ENCODE measurements at regions not wholly inside any gene's neighbourhood (a gene's known extent, or its start where the extent isn't known, plus 50 kb on each side); places are given as distances from the start of the nearest gene placed in this dataset.

GRCh38 chr2:12127638-12128037 is 381.2 kb downstream of the LPIN1 start:
- Histone ChIP-seq H3K36me3 (ENCODE audit: insufficient read depth, low read length) (no peaks in the 10 kb centered on the region), H3K4me2 (ENCODE audit: insufficient read depth, low read length) (peak overlapping the region; percentile 53)
- TF ChIP-seq EZH2 (IDR thresholded peaks at IDR 0.05; ENCODE audit: borderline replicate concordance, low read depth, low read length, severe bottlenecking), result no peak
- TF ChIP-seq CTCF (IDR thresholded peaks at IDR 0.05; ENCODE audit: borderline replicate concordance, extremely low read depth, low read length, poor library complexity, severe bottlenecking), result no peak

GRCh38 chr2:12131975-12132374 is 385.5 kb downstream of the LPIN1 start:
- TF ChIP-seq EZH2 (IDR thresholded peaks at IDR 0.05; ENCODE audit: borderline replicate concordance, low read depth, low read length, severe bottlenecking) (no peak), CTCF (IDR thresholded peaks at IDR 0.05; ENCODE audit: borderline replicate concordance, extremely low read depth, low read length, poor library complexity, severe bottlenecking) (no peak)
- H3K79me2 ChIP-seq (ENCODE audit: insufficient read depth, low read length), result no peaks in the 10 kb centered on the region
- H3K4me3 ChIP-seq (ENCODE audit: low read depth in 1 of 2, low read length in 2 of 2), result no peak overlapping the region
- H3K9ac ChIP-seq (ENCODE audit: low read depth, low read length), result no peak overlapping the region
- DNase-seq (no peak), ATAC-seq (ENCODE audit: insufficient read depth, low read depth) (no peak)
- peaks cover 15% of the 10 kb centered on the region for H3K4me1 ChIP-seq (ENCODE audit: insufficient read depth, low read length)
- H3K4me2 ChIP-seq (ENCODE audit: insufficient read depth, low read length), result no peak overlapping the region
- no peaks in the 10 kb centered on the region for H4K20me1 ChIP-seq (ENCODE audit: insufficient read depth, low read length)
- no peak overlapping the region for H3K27ac ChIP-seq (ENCODE audit: low read length)
- no peaks in the 10 kb centered on the region for H3K27me3 ChIP-seq (ENCODE audit: insufficient read depth, low read length, poor library complexity)
- H3K36me3 ChIP-seq (ENCODE audit: insufficient read depth, low read length), result no peaks in the 10 kb centered on the region
- peaks cover 1% of the 10 kb centered on the region for H3K9me3 ChIP-seq (ENCODE audit: insufficient read depth, low read length, severe bottlenecking)
- H2AFZ ChIP-seq (ENCODE audit: low read depth, low read length), result no peak overlapping the region

More at GRCh38 chr2:12127638-12128037, 381.2 kb downstream of the LPIN1 start:
- Histone ChIP-seq H3K4me1 (ENCODE audit: insufficient read depth, low read length) (peaks cover 18% of the 10 kb centered on the region), H3K27ac (ENCODE audit: low read length) (peak overlapping the region; percentile 74), H3K79me2 (ENCODE audit: insufficient read depth, low read length) (no peaks in the 10 kb centered on the region), H3K9ac (ENCODE audit: low read depth, low read length) (peak overlapping the region; percentile 26), H3K9me3 (ENCODE audit: insufficient read depth, low read length, severe bottlenecking) (peaks cover 4% of the 10 kb centered on the region), H4K20me1 (ENCODE audit: insufficient read depth, low read length) (no peaks in the 10 kb centered on the region), H3K27me3 (ENCODE audit: insufficient read depth, low read length, poor library complexity) (no peaks in the 10 kb centered on the region), H3K4me3 (ENCODE audit: low read depth in 1 of 2, low read length in 2 of 2) (peak overlapping the region in 1 of 2 experiments; percentile 3; a peak in 1 of 4 replicates), H2AFZ (ENCODE audit: low read depth, low read length) (peak overlapping the region; percentile 71)
- ATAC-seq (ENCODE audit: insufficient read depth, low read depth), result peak; percentile 88
- peak; percentile 43 for DNase-seq

DNA sequence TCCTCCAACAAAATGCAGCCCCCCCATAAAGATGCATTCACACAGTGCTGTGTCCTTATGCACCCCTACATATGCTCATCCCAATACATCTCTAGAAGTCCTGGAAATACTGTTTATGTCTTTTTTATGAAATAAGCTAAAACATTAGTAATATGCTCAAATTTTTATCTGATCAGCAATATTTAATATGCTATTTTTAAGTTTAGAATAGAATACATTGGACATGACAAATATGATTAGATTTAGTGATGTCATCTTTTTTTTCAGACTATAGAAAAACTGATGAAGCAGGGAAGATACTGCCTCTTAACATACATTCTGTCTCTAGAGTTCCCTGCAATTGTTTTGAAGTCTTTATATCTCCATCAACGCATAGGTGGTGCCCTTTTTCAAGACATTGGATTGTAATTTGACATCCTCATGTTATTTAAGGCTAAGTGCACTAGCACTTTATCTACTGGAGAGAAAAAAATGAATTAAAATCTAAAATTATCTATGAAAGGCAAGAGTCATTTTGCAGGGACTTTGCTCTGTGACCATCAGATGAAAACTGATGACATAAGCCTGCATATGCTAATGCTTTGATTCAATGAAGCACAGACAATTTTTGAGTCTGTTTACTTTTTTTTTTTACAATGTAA is 395.3 kb downstream of the LPIN1 start:
- H3K79me2 ChIP-seq (ENCODE audit: insufficient read depth, low read length), result no peaks in the 10 kb centered on the region
- no peak for ATAC-seq (ENCODE audit: insufficient read depth, low read depth)
- TF ChIP-seq CTCF (IDR thresholded peaks at IDR 0.05; ENCODE audit: borderline replicate concordance, extremely low read depth, low read length, poor library complexity, severe bottlenecking), result no peak
- TF ChIP-seq EZH2 (IDR thresholded peaks at IDR 0.05; ENCODE audit: borderline replicate concordance, low read depth, low read length, severe bottlenecking), result no peak
- H3K27ac ChIP-seq (ENCODE audit: low read length), result no peak overlapping the region
- no peak overlapping the region for H3K4me3 ChIP-seq (ENCODE audit: low read depth in 1 of 2, low read length in 2 of 2)
- no peaks in the 10 kb centered on the region for H3K27me3 ChIP-seq (ENCODE audit: insufficient read depth, low read length, poor library complexity)
- H3K36me3 ChIP-seq (ENCODE audit: insufficient read depth, low read length), result no peaks in the 10 kb centered on the region
- H3K9me3 ChIP-seq (ENCODE audit: insufficient read depth, low read length, severe bottlenecking), result no peaks in the 10 kb centered on the region
- no peak for DNase-seq
- no peak overlapping the region for H2AFZ ChIP-seq (ENCODE audit: low read depth, low read length)
- H3K4me1 ChIP-seq (ENCODE audit: insufficient read depth, low read length), result no peaks in the 10 kb centered on the region
- H3K4me2 ChIP-seq (ENCODE audit: insufficient read depth, low read length), result no peak overlapping the region
- H4K20me1 ChIP-seq (ENCODE audit: insufficient read depth, low read length), result no peaks in the 10 kb centered on the region
- no peak overlapping the region for H3K9ac ChIP-seq (ENCODE audit: low read depth, low read length)
